ENCODE measurements at regions not wholly inside any gene's neighbourhood (a gene's known extent, or its start where the extent isn't known, plus 50 kb on each side); places are given as distances from the start of the nearest gene placed in this dataset.

DNA sequence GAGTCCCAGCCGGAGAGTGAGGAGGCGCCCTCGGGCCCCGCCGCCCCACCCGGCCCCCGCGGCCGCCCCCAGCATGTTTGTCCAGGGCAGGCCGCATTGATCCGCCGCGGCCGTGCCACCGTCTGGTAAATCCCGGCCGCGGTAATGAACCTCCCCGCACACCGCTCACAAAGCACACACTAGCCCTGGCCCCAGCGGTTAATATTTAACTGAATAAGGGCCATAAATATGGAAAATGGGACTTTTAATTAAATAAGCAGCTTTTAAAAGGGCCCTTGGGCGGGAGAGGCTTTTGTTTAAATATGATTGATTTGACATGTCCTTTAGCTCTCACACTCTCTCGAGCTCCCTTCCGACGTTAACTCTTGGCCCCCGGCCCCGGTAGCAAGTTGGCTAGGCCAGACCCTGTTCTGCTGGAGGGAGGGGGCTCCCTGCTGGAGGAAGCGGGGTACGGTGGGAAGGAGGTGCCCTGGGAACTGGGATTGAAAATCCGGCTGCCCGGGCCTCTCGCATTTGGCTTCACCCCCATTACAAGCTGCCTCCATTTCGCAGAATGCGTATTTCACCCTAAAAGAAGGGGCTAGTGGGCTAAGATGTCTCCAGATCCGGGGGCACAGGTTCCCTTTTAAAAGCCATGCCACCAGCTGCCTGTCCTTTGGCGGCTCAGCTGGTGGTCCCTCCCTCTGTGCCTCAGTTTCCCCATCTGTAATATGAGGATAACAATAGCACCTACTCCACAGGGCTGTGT, 199.8 kb downstream of the RBM19 start:
- no peak for DNase-seq

DNA sequence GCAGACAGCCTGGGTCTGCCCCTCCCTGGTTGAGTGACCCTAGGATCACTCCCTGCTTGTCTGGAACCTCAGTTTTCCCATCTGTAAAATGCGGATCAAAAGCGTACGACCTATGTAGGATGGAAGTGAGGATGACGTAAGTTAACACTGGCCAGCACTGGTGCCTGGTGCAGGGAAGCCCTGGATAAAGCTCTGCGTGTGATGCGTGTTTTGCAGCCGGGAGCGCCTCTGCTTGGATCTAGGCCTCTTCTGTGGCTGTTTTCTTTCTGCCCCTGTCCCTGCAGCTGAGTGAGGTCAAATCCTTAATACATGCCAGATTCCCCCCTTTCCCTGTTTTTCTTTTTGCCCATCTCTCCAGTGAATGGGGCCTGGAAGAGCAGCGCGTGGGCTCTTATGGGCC, 201.5 kb downstream of the RBM19 start:
- no peak for DNase-seq

DNA sequence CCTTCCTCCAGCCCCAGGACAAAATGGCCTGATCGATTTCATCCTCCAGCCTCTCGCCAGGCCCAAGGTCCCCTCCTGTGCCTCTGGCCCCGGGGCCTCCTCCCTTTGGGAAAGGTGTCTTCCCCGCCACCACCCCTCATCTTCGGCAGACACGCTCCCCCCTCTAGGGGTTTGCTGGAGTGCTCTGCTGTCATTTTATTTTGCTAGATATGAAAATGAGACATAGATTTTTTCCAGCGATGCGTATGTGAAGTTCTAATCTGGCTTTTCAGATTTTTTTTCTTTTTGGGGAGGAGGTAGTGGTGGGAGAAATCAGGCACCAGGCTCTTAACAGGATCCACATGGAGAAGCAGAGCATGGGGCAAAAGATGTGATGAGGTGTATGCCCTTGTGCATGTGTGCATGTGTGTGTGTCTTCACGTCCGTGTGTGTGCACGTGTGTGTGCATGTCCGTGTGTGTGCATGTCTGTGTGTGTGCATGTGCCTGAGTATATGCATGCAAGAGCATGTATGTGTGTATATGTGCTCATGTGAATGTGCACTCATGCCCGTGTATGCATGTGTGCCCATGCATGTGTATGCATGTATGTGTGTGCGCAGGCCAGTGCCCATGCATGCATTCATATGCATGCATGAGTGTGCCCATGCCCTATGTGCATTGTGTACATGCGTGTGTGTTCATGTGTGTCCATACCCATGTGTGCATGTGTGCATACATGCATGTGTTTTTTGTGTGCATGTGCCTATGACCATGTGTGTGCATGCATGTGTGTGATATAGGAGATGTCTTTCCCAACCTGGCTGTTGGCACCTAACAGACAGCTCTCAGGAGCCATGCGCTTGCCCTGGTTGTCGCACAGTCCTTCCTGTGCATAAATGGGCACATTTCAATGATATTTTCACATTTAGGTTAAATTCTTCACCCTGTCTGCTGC, 203.0 kb downstream of the RBM19 start:
- no peak for DNase-seq

DNA sequence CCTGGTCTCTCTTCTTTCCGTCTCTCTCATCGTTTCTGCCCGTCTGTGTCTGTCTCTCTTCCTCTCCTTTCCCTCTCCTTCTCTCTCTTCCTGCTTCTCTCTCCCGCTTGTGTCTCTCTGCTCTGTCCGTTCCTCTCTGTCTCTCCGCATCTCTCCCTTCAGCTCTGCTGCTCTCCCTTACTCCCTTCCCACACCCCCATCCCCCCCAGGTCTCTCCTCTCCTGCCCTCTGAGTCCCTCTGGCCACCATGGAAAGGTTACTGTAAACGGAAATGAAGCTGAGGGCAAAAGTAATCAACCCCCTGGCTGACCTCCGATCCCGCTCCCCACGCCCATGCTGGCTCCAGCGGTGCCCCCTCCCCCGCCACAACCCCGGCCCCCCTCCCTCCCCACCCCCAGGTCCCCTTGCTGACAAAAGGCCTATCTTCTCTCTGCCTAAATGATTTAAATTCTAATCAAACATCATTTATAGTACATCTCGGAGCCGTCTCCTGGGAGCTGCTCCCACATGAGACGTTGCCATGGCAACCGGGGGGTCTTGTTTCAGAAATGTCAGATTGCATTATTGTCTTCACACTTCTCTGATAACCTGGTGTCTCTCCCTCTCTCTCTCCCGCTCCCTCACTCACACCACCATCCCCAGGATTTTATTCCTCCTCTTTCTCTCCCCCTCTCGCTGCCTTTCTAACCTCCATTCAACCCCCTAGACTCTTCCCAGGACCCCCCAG, 203.8 kb downstream of the RBM19 start:
- DNase-seq: no peak

DNA sequence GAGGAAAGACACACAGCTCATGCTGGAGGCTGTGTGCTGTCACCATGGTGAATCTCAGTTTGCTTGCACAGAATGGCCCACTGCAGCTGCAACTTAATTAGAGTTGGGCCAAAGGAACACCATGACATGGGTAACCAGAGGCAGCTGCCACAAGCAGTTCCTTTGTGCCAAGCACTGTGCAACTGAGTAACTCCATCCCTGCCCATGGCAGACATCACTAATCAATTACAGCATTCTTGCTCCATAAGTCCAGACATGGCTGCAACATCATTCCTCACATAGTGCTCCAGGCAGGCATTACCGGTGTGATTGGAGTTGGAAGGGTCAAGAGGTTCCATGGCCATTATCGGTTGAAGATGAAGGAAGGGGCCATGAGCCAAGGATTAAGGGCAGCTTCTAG, 207.0 kb downstream of the RBM19 start:
- DNase-seq: no peak

DNA sequence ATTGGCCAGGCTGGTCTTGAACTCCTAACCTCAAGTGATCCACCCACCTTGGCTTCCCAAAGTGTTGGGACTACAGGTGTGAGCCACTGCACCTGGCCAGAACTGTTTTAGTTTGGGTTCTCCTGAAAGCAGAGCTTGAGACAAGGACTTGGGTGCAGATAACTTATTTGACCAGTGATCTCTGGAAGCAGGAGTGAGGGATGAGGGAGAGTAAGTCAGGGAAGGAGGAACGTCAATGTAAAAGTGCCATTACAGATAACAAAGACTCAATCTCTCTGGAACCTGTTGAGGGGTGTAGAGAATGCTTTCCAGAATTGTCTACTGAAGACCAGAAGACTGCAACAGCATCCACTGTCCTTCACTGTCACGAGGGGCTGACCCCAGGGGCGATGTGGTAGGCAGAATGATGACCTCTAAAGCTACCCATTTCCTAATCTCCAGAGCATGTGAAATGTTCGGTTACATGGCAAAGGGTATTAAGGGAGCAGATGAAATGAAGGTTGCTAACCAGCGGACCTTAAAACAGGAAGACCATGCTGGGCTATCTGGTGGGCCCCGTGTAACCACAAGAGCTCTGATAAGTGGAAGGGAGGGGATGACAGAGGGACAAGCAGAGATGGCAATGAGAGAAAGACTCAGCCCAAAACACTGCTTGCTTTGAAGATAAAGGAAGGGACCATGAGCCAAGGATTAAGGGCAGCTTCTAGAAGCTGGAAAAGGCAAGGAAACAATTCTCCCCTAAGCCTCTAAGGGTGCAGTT, 207.8 kb downstream of the RBM19 start:
- DNase-seq: no peak

DNA sequence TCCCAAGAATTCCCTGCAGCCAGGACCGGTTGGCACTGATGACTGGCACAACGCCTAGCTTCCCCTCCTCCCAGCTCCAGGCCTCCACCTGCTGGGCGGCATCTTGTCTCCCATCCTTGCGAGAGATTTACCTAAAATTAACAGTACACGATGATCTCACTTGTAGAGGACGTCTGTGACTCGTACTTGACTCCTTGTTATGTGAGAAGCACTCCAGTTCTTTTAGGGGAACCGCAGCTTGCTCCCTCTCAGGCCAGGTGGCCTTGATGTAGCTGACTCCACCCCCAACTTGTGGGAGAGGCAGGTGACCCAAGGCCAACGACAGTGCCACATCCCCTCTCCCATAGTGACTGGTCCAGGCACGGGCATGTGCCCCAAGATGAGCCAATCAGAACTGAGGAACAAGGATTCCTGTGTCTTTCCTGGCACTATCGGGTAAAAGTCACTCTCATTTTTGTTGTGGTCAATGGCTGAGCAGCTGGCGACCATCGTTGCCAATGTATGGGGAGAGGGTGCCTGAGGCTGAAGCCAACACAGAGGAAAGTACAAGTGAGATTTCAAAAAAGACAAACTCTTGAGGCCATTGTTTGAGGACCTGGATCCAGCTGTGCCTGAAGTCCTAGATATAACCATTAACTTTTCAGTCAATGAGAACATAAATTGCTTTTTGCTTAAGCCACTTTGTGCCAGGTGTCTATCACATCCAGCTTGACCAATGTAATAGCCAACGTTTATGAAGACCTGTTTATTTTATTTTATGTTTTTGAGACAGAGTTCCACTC, 208.7 kb downstream of the RBM19 start:
- no peak for DNase-seq

DNA sequence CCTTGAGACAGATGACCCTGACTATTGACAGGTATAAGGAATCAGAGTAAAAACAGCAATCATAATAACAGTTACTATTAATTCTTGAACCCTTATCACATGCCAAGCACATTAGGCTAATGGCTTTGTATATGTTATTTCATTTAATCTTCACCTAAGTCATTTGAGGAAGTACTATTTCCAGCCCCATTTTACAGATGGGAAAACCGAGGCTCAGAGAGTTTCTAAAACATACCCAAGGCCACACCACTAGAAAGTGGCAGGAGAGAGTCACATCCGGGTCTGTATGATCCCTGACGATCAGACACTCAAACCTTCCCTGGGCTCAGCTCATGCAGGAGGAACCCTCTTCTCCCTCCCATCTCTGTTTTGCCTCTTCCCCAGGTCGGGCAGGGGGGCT, 209.5 kb downstream of the RBM19 start:
- DNase-seq: no peak

DNA sequence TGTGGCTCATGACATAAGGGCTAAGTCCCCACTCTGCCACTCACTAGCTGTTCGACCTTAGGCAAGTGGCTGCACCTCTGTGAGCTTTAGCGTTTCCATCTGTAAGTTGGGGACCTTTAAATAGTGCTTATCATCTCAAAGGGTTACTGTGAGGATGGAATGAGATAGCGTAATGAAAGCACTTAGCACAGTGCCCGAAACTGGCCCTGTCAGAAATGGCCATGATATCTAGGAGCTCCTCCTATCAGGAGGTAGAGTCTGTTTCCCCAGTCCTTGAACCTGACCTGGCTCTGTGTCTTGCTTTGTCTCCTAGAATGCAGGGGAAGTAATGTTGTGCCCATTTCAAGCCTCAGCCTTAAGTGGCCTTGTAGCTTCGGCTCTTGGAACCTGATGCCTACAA, 211.0 kb downstream of the RBM19 start:
- no peak for DNase-seq

DNA sequence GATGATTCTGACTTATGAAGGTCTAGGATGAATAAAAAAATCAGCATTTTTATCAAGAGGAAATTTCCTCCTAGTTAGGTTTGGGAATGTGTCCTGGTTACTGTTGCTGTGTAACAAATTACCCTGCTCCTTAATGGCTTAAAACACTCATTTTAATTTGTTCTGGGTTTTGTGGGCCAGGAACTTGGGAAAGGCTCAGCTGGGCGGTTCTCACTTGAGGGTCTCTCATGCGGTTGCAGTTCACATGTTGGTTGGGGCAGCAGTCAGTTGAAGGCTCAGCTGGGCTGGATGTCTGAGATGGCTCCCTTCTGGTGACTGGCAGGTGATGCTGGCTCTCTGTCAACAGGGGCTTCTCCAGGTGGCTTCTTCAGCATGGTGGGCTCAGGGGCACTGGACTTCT, 214.6 kb downstream of the RBM19 start:
- DNase-seq: no peak

DNA sequence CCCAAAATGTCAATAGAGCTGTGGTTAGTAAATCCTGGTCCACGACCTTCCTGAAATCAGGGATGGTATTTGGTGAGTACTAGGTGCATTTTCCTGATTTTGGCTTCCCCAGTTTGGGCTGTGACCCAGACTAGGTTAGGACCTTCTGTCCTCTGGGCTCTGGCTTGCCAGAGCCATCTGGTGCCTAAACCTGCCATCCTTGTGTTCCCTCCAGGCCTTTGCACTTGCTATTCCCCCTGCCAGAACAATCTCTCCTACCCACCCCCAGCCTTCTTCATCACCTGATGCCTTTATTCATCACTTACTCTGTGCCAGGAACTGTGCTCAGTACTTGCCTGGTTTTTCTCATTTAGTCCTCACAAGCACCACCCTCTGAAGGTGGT, 216.7 kb downstream of the RBM19 start:
- DNase-seq: no peak

DNA sequence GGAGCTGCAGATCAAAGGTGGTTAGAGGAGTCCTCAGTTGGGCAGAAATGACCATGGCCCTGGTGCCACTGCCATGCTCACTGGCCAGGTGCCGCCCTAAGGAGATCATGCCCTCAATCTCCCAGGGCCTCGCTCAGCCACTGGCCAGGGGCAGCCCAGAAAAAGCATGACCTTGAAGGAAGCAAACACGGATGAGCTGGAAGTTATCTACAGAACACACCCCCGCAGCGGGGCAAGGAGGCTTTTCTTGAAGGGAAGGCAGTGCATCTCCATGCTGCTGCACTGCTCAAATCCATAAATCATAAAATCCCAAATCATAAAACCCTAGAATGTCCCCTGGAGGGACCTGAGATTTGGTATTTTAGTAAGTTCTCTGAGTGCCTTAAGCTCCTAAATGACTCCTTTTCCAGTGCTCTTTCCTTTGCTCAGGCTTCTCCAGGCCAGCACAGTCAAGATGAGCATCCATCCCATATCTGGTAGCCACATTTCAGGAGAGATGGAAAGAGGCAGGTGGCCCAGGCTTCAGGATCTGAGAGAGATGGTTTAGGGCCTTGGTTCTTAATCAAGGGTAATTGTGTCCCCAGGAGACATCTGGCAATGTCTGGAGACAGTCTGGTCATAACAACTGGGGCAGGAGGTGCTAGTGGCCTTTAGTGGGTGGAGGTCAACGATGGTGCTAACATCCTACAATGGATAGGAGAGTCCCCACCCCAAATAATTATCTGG, 217.3 kb downstream of the RBM19 start:
- no peak for DNase-seq

DNA sequence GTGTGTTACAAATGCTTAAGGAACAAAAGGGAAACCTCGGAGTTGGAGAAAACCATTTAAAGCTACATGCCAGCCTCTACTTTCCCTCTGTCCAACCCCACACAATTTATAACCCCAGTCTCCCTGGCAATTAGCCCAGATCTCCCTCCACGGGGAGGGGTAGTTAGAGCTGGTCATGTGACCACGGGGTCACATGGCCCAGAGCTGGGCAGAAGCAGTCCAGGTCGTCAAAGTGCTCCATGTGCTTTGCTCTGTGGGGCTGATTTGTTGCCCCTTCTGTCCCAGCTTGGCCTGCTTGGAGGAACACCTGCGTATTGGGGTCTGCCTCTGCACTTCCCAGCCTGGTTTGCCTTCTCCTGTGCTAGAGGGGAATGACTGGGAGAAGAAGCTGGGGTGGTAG, 219.1 kb downstream of the RBM19 start:
- DNase-seq: no peak

DNA sequence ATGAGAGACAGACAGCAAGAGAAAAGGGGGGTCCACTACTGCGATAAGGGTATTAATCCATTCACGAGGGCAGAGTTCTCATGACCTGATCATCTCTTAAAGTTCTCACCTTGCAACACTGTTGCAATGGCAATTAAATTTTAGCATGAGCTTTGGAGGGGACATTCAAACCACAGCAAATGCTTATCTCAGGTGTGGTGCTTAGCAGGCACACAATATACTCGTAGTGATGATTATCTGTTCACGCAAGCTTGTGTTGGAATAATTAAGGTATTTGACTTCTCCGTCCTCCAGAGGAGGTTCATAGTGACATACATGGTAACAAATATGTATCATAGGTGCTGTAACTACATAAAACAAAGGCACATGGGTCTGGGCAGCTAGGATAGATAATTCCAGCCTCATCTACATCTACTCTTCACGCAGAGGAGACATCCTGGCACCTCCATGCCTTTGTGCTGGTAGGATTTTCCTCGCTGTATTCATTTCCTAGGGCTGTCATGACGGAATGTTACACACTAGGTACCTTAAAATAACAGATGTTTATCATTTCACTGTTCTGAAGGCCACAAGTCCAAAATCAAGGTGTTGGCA, 221.2 kb downstream of the RBM19 start:
- DNase-seq: no peak

DNA sequence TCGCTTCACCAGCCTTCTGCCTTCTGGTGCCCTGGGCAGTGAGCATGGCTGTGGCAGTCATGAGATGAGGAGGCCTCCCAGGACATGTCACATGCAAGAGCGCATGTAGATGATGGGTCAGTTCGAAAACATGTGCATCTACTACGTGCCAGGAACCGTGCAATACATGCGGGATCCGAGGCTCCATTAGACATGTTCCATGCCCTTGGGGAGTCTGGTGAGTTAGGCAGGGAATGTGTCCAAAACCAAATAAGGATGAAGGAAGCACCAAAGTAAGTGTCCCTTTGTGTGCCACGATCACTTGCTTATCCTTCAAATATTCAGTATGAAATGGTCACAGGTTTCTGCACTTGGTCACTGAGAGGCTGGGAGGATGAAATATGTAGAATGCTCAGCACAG, 223.3 kb downstream of the RBM19 start:
- no peak for DNase-seq

DNA sequence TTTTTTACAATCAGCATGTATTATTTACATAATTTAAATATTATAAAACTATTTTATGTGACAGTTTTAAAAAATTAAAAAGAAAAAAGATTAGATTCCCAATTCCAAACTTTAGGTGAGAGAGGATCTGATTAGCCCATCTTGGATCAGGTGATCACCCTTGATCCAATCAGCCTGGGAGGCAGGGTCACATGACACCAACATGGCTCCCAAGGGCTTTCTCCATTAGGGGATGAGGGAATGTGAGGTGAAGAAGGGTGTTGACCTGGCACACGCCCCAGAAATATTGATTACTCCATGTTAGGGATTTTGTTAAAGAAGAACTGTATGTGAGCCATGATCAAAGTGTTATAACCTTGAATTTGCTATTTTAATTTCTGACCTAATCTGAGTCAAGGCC, 225.4 kb downstream of the RBM19 start:
- no peak for DNase-seq

DNA sequence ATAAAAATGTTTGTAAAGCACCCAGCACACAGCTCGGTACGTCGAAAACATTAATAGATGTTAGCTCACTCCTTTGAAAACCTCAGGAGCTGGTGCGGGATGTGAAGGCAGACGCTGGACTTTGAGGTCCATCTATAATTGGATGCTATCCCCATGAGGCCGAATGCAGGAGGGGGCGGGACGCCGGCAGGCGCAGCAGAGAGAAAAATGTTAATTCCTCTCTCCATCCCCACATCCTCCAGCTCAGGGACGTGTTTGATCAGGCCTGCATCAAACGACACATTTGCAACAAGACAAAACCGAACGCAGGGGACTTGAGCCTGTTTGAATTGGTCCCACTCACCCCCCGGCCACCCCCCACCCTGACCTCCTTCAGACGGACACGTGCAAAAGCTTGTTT, 231.0 kb downstream of the RBM19 start:
- DNase-seq: no peak

DNA sequence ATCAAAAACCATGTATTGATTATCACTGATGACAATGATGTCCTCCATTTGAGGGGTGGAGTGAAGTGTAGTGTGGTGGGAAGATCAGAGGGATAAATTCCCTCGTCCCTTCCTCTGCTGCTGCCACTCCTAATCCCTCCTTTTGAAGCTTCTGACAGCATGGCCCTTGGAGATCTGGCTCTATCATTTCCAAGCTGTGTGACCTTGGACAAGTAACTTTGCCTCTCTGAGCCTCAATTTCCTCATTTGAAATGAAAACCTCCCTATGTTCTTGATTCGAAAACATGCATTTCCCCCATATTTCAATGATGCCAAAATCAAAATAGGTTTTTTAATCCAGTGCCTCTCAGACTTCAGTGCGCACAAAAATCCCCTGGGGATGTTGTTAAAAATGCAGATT, 231.6 kb downstream of the RBM19 start:
- DNase-seq: no peak

DNA sequence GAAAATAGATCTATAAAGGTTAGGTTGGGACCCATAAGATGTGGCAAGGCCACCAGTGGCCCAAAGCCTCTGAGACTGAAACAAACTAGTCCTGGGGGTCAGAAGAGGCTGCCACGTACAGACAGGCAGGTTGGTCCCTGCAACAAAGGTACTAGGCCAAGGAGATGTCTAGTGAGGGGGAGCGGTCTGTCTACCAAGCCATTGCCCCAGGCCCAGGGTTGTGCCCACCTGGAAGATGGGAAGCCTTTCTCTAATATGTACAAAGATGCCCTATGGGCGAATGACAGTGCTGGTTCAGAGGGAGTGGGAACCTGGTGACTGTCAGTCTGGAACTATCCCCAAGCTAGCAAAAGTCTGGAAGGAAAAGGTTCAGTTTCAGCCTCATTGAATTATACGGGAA, 233.2 kb downstream of the RBM19 start:
- DNase-seq: no peak

DNA sequence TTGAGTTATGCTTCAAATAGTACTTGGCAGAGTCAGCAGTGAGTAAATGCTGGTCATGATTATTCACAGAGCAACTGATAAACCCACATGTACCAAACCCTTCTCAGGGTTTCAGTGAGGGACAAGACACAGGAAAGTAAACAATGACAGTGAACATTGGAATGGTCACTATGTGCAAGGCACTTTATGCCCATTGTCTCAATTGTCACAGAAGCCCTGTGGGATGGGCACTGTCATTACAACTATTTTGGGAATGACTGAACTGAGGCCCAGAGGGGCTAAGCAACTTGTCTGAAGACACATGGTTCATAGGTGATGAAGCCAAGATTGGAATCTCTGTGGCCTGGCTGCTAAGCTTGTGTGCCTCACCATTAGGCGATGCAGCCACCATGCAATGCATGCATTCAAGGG, 238.5 kb downstream of the RBM19 start:
- peak in 1 of 3 donors; percentile 16 for DNase-seq
